HT1080 (cell line): ENCODE measurements at regions not wholly inside any gene's neighbourhood (a gene's known extent, or its start where the extent isn't known, plus 50 kb on each side); places are given as distances from the start of the nearest gene placed in this dataset.
A peak's percentile ranks its signal among the peaks of the same experiment; 100 is the strongest.
"Not testable (repeated sequence)": the region's sequence is repeated elsewhere in the genome, so short reads cannot be mapped to it uniquely, and the experiment has no call there.

ENCODE experiments used
- DNase-seq: peaks from one replicate; pipeline ENCODE4 v3.0.0-alpha.2; 2015; ENCODE audit warnings: low read depth

GRCh38 chrX:94600077-94600476, 926.1 kb downstream of the FAM133A start:
- no peak for DNase-seq

- no peak for DNase-seq
These were observed 938.1 kb downstream of the FAM133A start for GRCh38 chrX:94612140-94612539.

GRCh38 chrX:94633237-94633636, 959.2 kb downstream of the FAM133A start:
- no peak for DNase-seq

GRCh38 chrX:94635003-94635402, 961.0 kb downstream of the FAM133A start:
- no peak for DNase-seq

- DNase-seq = no peak
These were observed 971.7 kb downstream of the FAM133A start for GRCh38 chrX:94645726-94646125.

- DNase-seq = no peak
These were observed 981.2 kb downstream of the FAM133A start for GRCh38 chrX:94655180-94655579.

GRCh38 chrX:94662689-94663088, 988.7 kb downstream of the FAM133A start:
- no peak for DNase-seq

- no peak for DNase-seq
These were observed 1002.3 kb downstream of the FAM133A start for GRCh38 chrX:94676285-94676684.

GRCh38 chrX:94686071-94686470, 1012.1 kb downstream of the FAM133A start:
- no peak for DNase-seq

GRCh38 chrX:94695910-94696309, 1021.9 kb downstream of the FAM133A start:
- DNase-seq = no peak

- DNase-seq = not testable (repeated sequence)
These were observed 1030.6 kb downstream of the FAM133A start for GRCh38 chrX:94704348-94705256.

- no peak for DNase-seq
These were observed 1047.4 kb downstream of the FAM133A start for GRCh38 chrX:94721386-94721785.

- no peak for DNase-seq
These were observed 1048.6 kb downstream of the FAM133A start for GRCh38 chrX:94722578-94722977.

GRCh38 chrX:94742772-94743171, 1068.8 kb downstream of the FAM133A start:
- DNase-seq = no peak

GRCh38 chrX:94743478-94743877, 1069.5 kb downstream of the FAM133A start:
- peak; percentile 8 for DNase-seq

GRCh38 chrX:94744786-94745185, 1070.8 kb downstream of the FAM133A start:
- no peak for DNase-seq

- DNase-seq = no peak
These were observed 1077.6 kb downstream of the FAM133A start for GRCh38 chrX:94751611-94752010.

- DNase-seq = no peak
These were observed 1078.6 kb downstream of the FAM133A start for GRCh38 chrX:94752434-94753169.

- DNase-seq = no peak
These were observed 1084.1 kb downstream of the FAM133A start for GRCh38 chrX:94758130-94758529.

- no peak for DNase-seq
These were observed 1101.6 kb downstream of the FAM133A start for GRCh38 chrX:94775640-94776039.

GRCh38 chrX:94813541-94813940, 1139.5 kb downstream of the FAM133A start:
- DNase-seq = no peak

- DNase-seq = no peak
These were observed 1140.2 kb downstream of the FAM133A start for GRCh38 chrX:94814216-94814615.

- no peak for DNase-seq
These were observed 1156.7 kb downstream of the FAM133A start for GRCh38 chrX:94830717-94831116.
